HL-60 (cell line): ENCODE measurements at regions not wholly inside any gene's neighbourhood (a gene's known extent, or its start where the extent isn't known, plus 50 kb on each side); places are given as distances from the start of the nearest gene placed in this dataset.

Experiments used
- DNase-seq, 2 experiments: peaks; one replicate each; pipeline ENCODE4 v3.0.0-alpha.2; 2010 to 2020; ENCODE audit warnings: low read depth in 1 of 2, low spot score in 1 of 2
- H3K27ac ChIP-seq: fragments of 250-450 bp; sonication (Bioruptor Pico); replicated peaks from 2 replicates; pipeline ENCODE4 v1.5.1; 2020; ENCODE audit warnings: mild to moderate bottlenecking, moderate library complexity
- H3K27me3 ChIP-seq: fragments of 250-450 bp; sonication (Bioruptor Pico); 2 replicates; pipeline ENCODE4 v1.5.1; 2021; ENCODE audit warnings: mild to moderate bottlenecking, moderate library complexity; ENCODE audit not compliant: insufficient read depth, poor library complexity, severe bottlenecking
- H3K4me3 ChIP-seq: replicated peaks from 2 replicates; pipeline ENCODE4 v1.5.1; 2011; ENCODE audit warnings: mild to moderate bottlenecking, control low read depth, low read length; ENCODE audit not compliant: insufficient read depth
- GABPA ChIP-seq: IDR thresholded peaks from 2 replicates; pipeline ENCODE4 v1.6.1; 2012; ENCODE audit warnings: low read depth
- POLR2AphosphoS5 ChIP-seq: IDR thresholded peaks from 2 replicates; pipeline ENCODE4 v1.6.1; 2012; ENCODE audit warnings: low read depth
- SPI1 ChIP-seq: IDR thresholded peaks from 2 replicates; pipeline ENCODE4 v1.6.1; 2012; ENCODE audit warnings: low read depth, mild to moderate bottlenecking, borderline replicate concordance
- TF ChIP-seq, protein P1 (sequence below): IDR thresholded peaks from 2 replicates; pipeline ENCODE4 v1.6.1; 2012; ENCODE audit warnings: low read depth; ENCODE audit not compliant: insufficient replicate concordance
- TF ChIP-seq, protein P2 (sequence below): IDR thresholded peaks from one replicate; pipeline ENCODE4 v1.5.1; 2011; ENCODE audit warnings: low read length, control low read depth, inconsistent platforms; ENCODE audit not compliant: insufficient read depth

DNA sequence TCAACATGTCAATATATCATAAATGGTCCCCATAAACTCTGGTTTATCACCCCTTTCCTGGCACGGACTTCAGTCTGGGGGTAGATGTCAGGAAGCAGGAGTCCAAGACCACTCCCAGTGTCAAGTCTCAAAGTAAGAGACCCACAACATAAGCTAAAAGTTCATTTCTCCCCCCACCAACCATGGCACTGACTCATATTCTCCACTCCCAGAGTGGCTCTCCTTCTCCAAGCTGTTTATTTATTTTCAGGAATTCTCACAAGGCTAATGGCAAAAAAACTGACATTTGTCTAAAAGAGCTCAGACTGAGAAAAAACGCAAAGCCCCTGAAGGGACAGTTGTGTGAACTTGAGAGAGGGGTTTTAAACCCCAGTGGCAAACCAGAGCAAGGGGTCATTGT, 217.0 kb downstream of the RAB28 start:
- TF ChIP-seq, protein P1, sequence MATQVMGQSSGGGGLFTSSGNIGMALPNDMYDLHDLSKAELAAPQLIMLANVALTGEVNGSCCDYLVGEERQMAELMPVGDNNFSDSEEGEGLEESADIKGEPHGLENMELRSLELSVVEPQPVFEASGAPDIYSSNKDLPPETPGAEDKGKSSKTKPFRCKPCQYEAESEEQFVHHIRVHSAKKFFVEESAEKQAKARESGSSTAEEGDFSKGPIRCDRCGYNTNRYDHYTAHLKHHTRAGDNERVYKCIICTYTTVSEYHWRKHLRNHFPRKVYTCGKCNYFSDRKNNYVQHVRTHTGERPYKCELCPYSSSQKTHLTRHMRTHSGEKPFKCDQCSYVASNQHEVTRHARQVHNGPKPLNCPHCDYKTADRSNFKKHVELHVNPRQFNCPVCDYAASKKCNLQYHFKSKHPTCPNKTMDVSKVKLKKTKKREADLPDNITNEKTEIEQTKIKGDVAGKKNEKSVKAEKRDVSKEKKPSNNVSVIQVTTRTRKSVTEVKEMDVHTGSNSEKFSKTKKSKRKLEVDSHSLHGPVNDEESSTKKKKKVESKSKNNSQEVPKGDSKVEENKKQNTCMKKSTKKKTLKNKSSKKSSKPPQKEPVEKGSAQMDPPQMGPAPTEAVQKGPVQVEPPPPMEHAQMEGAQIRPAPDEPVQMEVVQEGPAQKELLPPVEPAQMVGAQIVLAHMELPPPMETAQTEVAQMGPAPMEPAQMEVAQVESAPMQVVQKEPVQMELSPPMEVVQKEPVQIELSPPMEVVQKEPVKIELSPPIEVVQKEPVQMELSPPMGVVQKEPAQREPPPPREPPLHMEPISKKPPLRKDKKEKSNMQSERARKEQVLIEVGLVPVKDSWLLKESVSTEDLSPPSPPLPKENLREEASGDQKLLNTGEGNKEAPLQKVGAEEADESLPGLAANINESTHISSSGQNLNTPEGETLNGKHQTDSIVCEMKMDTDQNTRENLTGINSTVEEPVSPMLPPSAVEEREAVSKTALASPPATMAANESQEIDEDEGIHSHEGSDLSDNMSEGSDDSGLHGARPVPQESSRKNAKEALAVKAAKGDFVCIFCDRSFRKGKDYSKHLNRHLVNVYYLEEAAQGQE = no peak
- TF ChIP-seq POLR2AphosphoS5 = no peak
- TF ChIP-seq, protein P2, sequence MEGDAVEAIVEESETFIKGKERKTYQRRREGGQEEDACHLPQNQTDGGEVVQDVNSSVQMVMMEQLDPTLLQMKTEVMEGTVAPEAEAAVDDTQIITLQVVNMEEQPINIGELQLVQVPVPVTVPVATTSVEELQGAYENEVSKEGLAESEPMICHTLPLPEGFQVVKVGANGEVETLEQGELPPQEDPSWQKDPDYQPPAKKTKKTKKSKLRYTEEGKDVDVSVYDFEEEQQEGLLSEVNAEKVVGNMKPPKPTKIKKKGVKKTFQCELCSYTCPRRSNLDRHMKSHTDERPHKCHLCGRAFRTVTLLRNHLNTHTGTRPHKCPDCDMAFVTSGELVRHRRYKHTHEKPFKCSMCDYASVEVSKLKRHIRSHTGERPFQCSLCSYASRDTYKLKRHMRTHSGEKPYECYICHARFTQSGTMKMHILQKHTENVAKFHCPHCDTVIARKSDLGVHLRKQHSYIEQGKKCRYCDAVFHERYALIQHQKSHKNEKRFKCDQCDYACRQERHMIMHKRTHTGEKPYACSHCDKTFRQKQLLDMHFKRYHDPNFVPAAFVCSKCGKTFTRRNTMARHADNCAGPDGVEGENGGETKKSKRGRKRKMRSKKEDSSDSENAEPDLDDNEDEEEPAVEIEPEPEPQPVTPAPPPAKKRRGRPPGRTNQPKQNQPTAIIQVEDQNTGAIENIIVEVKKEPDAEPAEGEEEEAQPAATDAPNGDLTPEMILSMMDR = no peak
- TF ChIP-seq SPI1 = no peak
- no peak for TF ChIP-seq GABPA
- H3K27ac ChIP-seq = no peak overlapping the region

DNA sequence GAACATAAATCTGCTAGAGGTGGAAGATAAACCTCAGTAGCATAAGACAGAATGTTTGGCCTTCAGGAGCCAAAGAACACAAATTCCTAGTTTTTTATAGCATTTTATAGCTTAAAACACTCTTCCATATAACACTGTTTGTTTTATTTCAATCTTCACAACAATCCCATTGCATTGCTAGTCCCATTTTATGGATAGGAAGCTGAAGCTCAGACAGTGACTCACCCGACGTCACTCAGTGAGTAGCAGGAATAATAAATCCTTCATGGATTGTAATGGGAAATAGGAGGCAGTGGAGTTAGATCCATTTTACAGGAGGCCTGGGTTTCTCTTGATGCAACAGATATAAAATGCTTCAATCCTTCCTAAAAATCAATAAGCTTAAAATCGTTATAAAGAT, 217.5 kb downstream of the RAB28 start:
- no peak for DNase-seq
- Histone ChIP-seq H3K27ac (no peak overlapping the region), H3K27me3 (no peaks in the 10 kb centered on the region), H3K4me3 (no peak overlapping the region)
- no peak for TF ChIP-seq POLR2AphosphoS5

More for the DNA sequence above, 217.0 kb downstream of the RAB28 start:
- Histone ChIP-seq H3K27me3 (no peaks in the 10 kb centered on the region), H3K4me3 (no peak overlapping the region)
- no peak for DNase-seq

DNA sequence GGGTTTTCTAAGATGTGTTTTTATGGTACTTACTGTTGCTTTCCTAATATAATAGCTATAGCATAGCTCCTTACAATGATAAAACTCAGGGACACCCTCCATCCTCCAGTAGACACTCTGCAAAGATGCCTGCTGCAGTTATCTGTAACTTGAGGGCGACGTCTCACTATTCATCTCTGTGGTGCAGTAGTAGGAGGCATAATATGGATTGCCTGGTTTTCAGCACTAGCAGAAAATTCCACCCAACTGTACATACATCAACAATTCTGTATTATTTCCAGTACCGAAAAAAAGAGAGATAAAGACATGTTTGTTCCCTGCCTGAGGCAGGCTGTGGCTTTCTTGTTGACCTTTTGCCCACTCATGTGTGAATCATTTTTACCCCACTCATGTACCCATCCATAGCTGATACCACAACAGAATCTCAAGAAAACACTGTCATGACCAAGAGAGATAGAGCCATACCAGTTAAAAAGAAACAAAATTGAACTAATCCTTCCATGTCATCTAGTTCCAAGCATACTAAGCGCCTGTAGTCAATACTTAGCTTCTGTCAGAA, 220.1 kb downstream of the RAB28 start:
- no peaks in the 10 kb centered on the region for H3K27me3 ChIP-seq
- TF ChIP-seq POLR2AphosphoS5 = no peak
- TF ChIP-seq GABPA = no peak
- TF ChIP-seq SPI1 = no peak
- no peak overlapping the region for H3K27ac ChIP-seq
- DNase-seq = no peak
- no peak overlapping the region for H3K4me3 ChIP-seq

DNA sequence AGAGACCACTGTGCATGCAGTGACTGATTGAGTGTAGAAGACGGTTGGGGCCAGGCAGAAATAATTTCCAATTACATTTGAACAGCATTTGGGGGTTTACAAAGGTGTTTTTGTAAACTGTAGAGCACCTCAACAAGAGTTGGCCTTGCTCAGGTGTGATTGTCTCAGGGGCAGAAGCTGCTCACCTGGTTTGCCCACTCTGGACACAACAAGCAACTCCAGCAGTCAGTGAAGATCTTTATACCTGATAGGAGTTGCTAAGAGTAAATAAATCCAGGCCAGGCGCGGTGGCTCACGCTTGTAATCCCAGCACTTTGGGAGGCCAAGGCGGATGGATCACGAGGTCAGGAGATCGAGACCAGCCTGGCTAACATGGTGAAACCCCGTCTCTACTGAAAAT, 221.3 kb downstream of the RAB28 start:
- no peak overlapping the region for H3K4me3 ChIP-seq
- H3K27me3 ChIP-seq = no peaks in the 10 kb centered on the region
- H3K27ac ChIP-seq = no peak overlapping the region
- DNase-seq = no peak
- TF ChIP-seq GABPA (no peak), SPI1 (no peak), POLR2AphosphoS5 (no peak)
- TF ChIP-seq, protein P2 = no peak
- TF ChIP-seq, protein P1 = no peak
